ENCODE measurements at regions not wholly inside any gene's neighbourhood (a gene's known extent, or its start where the extent isn't known, plus 50 kb on each side); places are given as distances from the start of the nearest gene placed in this dataset.
"Not testable (repeated sequence)": the region's sequence is repeated elsewhere in the genome, so short reads cannot be mapped to it uniquely, and the experiment has no call there.

DNA sequence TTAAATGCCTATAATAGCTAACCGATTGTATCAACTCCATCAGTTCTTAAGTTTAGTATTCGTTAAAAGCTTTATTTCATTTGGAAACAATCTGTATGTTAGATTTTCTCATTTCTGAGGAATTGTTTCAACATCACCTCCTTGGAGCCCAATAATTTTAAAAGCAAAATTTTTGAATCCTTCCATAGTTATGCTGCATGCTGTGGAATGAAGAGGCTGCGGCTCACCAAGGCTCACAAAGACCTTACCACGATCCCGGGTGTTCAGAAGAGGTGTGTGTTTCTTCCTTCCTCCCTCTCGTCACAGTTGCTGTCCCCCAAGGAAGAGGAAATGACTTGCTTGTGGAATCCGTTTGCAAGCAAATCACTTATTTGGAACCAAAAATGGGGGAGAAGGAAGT, 143.8 kb downstream of the FGF1 start:
- DNase-seq (ENCODE audit: low read depth in 2 of 2, low spot score in 1 of 2): no peak

DNA sequence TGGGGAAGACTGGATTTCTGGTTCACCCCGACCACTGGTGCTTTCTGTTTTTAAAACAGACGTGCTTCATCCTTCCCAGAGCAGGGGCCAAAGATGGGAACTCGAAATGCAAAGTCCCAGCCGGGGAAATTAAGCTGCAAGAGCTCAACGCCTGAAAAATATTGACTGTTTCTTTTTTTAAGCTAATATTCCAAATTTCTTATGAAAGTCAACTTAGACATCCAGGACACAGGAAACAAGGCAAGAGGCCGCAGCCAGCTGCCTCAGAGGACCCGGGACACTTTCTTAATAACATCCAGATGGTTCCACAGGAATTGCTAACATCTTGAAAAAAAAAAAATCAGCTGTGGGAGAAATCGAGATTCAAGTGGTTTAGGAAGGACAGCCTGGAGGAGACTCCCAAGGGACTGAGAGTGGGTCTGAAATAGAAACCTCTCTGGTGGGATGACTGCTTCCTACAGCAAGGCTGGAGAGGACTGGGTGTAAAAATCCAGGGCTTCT, 144.9 kb downstream of the FGF1 start:
- DNase-seq (ENCODE audit: low read depth in 2 of 2, low spot score in 1 of 2): no peak

DNA sequence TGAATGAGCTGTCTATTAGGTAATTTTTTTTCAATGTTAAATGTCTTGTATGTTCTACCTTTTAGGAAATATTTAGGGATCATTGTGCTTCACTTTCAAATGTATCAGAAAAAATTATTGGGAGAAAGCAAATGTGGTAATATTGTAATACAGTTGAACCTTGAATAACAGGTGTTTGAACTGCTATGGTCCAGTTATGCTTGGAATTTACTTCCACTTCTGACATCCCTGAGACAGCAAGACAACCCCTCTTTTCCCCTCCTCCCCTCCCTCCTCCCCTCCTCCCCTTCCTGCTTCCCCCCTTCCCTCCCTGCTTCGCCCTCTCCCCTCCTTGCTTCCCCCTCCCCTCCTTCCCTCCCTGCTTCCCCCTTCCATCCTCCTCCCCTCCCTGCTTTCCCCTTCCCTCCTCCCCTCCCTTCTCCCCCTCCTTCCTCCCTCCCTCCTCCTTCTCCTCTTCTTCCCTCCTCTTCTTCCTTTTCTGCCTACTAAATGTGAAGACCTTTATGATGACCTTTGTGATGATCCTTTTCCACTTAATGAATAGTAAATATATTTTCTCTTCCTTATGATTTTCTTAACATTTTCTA, 146.6 kb downstream of the FGF1 start:
- DNase-seq (ENCODE audit: low read depth in 2 of 2, low spot score in 1 of 2): no peak

DNA sequence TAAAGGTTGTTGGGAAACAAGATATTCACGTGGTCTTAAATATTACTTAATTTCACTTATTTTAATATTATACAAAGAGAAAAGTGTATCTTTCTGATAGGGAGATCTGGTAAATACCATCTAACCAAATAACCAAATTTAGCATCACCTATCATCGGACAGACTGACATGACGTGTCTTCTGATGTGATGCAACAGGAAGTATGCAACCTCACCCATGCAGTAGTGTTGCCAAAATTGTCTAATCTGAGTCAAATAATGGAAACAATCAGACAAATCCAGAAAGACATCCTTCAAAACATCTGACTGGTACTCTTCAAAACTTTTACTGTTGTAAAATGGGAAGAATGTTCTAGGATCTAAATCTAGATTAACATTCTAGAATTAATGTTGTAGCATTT, 148.0 kb downstream of the FGF1 start:
- DNase-seq (ENCODE audit: low read depth in 2 of 2, low spot score in 1 of 2): no peak

DNA sequence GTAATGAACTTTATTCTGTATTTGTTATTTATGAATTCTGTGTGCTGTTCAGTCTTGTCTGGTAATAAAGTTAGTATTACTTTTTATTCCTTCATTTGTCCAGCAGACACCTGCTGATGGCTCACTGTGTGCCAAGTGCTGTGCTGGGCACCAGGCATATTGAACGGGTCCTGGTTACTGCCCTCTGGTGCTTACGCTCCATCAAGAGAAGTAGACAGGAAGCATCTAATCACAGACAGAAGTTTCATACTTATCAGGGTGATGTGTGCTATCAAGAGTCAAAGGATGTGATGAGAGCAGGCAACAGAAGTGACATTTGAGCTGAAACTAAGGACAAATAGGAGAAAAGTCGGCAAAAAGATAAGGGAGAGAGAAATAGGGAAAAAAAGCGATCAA, 153.1 kb downstream of the FGF1 start:
- no peak for DNase-seq (ENCODE audit: low read depth in 2 of 2, low spot score in 1 of 2)

DNA sequence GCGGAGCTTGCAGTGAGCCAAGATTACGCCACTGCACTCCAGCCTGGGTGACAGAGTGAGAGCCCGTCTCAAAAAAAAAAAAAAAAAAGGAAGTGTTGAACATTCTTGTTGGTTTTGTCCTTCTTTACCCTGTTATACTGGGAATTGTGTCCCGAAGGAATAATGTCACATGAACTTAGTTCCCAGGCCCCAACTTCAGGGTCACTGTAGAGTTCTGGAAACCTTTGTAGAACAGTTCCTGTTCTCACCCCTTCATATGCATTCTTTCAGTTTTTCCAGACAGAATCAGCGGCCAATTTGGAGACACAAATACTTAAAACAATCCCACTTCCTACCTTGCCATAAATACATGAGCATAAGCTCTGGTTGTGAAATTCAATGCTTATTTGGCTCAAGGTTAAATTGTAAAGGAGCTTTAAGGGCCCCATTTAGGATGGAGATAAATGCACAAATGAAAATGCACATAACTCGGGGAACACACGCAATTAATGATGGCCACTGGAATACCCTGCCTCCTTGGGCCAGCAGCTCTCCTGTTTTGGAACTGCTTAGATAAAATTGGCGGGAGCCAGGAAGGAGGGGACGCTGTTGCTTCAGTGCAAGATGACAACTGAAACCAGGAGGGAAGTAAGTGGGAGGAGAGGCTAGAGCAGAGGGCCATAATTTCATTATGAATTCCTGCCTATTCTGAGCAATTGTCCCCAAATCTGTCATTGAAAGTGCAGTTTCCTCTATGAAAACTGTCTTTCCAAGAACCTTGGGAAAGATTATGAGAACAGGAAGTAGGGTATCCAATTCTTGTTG, 153.7 kb downstream of the FGF1 start:
- DNase-seq (ENCODE audit: low read depth in 2 of 2, low spot score in 1 of 2): no peak

DNA sequence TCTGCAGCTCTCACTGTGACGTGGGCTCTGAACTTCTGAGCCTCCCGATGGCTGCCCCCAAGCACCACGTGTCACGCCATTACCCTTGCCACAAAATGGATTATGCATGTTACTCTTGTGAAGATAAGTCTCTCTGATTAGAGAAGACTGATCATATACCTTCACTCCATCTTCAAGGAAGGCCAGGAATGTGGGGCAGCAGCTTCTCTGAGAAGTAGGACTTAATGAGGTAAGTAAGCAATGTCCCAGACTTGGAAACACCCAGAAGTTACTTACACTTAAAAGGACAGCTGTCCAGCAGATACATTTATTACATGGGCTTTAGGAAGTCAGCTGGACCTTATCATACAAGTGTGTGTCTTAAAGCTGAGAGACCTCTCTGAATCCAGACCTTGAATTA, 155.0 kb downstream of the FGF1 start:
- DNase-seq (ENCODE audit: low read depth in 2 of 2, low spot score in 1 of 2): no peak

DNA sequence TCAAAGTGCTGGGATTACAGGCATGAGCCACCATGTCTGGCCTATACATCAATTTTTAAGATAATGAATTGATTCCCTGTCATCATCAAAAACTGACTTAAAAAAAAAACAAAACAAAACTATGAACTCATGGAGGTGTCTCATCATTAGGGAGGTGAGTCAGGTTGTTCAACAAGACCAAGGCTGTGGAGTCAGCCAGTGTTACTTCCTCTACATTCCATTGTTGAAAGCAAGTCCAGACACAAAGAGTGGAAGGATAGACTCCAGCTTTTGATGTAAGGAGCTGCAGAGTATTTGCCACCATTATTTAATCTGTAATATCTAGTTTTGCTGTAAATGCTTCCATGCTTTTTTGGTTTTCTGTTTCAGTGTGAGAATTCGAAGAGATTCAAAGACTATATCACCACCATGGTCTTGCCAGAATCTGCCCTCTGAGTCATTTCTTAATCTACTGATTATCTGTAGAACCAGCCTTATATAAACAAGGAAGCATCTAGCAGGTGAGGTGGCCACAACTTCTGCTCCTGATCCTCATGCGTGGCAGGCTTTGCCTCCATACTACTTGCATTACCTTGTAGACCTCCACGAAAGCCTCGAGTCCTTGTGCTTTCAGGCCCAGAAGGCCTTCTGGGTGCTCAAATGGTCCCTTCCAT, 156.1 kb downstream of the FGF1 start:
- no peak for DNase-seq (ENCODE audit: low read depth in 2 of 2, low spot score in 1 of 2)

DNA sequence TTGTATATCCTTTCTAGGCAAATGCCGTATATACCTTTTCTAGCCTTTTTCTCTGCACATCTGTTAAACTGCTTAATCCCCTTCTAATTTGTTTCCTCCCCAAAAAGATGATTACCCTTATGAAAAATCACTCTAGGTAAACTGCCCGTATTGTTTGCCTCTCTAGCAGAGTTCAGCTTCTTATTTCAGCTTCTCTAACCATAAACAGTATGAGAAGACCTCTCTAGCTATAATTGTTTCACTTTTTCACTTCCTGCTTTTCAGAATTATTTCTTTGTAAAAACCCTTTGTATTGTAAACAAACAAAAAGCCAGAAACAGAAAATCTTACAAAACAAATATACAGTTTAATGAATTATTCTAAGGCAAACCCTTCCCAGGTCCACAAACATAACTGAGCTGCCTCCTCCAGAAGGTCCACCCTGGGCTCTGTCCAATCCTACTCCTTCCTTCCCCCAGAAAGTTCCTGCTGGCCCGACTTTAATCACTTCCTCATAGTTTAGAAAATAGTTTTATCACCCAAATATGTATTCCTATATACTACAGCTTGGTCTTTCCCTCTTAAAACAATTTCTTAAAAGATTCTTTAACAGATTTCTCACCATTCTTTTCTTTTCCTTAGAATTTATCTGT, 158.1 kb downstream of the FGF1 start:
- DNase-seq (ENCODE audit: low read depth in 2 of 2, low spot score in 1 of 2): no peak

DNA sequence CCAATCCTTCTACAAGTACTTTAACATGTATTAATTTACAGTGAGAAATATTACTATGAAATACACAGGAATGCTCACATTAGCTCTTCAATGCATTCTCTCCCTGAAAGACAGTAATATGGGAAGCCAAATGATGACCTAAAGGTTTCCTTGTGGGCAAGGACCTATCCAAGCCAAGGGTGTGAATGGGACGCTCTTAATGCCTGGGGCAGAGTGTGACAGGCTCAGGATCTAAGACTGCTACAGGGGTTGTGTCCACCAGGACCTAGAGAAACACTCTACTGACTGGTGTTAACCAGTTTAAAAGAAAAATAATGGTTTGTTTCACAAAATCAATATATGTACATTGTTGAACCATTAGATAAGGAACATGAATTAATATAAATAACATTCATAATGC, 158.7 kb downstream of the FGF1 start:
- no peak for DNase-seq (ENCODE audit: low read depth in 2 of 2, low spot score in 1 of 2)

DNA sequence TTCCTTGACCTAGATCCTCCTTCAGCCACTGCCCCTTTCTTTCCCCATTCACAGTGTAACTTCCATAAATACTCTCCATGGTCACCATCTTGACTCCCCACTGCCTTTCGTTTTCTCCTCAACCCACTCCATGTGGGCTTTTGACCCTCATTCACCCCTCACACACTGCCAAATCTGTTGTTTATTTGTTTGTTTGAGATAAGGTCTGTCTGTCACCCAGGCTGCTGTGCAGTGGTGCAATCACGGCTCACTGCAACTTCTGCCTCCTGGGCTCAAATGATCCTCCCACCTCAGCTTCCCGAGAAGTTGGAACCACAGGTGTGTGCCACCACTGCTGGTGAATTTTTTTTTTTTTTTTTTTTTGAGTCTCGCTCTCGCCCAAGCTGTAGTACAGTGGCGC, 162.9 kb downstream of the FGF1 start:
- no peak for DNase-seq (ENCODE audit: low read depth in 2 of 2, low spot score in 1 of 2)

DNA sequence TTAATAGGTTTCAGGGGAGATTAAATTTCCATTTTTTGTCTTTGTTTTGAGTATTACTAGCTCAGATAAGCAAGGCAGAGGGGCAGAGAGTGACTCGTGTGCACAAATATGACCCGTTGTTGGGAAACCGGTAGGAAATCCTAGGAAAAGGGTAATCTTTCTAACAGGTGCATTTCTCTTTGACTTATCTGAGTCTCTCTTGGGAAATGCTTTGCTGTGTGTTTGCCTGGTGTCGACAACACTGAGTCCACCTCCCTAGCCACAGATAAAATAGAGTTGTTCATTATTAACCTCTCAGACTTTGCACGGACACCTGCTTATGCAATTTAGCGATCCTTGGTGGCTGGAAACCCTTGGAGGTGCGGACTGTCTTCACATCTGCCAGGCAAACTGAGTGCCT, 164.2 kb downstream of the FGF1 start:
- no peak for DNase-seq (ENCODE audit: low read depth in 2 of 2, low spot score in 1 of 2)

DNA sequence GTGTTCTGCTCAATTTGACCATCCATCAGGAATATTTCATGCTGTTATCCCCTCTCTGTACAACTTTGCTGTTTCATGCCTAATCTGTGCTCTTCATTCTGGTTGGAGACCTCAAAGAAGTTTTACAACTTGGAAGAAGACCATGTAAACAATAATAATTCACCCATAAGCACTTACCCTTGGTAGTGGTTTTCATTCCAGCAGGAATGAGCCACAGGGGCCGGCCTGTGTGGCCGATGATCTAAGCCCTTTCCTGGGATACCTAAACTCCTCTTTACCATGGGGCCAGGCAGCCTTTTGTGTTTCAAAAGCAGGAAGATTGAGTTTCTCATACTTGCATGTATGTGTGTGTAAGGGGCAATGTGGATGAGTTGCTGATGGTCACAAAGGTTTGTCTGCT, 165.0 kb downstream of the FGF1 start:
- no peak for DNase-seq (ENCODE audit: low read depth in 2 of 2, low spot score in 1 of 2)

DNA sequence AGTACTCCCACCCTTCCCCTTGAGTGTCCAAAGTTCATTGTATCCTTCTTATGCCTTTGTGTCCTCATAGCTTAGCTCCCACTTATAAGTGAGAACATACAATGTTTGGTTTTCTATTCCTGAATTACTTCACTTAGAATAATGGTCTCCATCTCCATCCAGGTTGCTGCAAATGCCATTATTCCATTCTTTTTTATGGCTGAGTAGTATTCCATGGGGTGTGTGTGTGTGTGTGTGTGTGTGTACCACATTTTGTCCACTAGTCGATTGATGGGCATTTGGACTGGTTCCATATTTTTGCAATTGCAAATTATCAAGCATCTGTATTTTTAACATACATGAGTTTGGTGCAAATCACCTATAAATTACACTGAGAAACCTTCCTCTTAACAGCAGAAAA, 166.0 kb downstream of the FGF1 start:
- DNase-seq (ENCODE audit: low read depth in 2 of 2, low spot score in 1 of 2): not testable (repeated sequence)

DNA sequence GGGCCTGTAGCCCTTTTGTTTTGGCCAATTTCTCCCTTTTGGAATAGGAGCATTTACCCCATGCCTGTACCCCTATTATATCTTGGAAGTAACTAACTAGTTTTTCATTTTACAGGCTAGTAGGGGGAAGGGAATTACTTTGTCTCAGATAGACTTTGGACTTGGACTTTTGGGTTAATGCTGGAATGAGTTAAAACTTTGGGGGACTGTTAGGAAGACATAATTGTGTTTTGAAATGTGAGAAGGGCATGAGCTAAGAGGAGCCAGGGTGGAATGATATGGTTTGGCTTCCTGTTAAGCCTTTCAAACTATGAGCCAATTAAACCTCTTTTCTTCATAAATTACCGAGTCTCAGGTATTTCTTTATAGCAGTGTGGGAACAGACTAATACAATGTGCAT, 168.1 kb downstream of the FGF1 start:
- DNase-seq (ENCODE audit: low read depth in 2 of 2, low spot score in 1 of 2): no peak

DNA sequence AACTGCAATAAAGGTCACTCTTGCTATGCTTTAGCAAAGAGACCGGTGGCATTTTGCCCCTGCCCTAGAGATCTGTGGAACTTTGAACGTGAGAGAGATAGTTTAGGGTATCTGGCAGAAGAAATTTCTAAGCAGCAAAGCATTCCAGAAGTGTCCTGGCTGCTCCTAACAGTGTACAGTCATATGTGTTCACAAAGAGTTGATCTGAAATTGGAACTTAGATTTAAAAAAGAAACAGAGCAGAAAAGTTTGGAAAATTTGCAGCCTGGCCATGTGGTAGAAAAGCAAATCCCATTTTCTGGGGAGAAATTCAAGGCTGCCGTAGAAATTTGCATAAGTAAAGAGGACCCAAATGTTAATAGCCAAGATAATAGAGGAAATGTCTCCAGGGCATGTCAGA, 169.2 kb downstream of the FGF1 start:
- DNase-seq (ENCODE audit: low read depth in 2 of 2, low spot score in 1 of 2): no peak

DNA sequence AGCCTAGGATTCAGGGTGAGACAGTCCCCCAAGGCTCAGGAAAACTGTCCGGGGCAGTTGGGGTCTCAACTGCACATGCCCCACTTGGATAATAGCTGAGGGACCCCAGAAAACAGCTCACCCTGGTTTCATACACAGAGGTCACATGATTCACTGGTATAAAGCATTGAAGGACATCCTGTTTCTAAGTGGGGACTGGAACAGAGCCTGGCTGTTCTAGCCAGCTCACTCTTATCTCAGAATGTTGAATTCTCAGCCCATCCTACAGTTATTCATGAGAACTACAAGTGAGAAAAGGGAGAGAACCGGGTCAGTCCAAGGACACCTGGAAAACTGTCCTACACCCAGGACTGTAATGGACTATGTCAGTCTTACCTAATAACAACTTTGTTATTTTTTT, 170.9 kb downstream of the FGF1 start:
- DNase-seq (ENCODE audit: low read depth in 2 of 2, low spot score in 1 of 2): no peak

DNA sequence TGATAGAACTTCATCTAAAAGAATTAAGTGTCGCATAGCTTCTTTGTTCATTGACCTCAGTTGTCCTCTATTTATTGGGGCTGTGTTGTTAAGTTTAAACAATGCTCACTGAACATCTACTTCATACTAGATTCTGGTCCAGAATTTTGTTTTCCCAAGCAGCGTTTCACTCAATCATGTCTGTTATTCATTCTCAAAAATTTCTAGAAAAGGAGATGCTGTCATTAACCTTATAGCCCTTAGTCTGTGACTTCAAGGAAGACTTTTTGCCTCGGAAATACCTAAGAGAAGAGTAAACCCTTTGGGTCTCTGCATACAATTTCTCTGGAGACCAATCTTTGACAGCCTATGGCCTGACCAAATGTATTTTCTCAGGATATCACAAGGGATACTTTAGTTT, 171.7 kb downstream of the FGF1 start:
- DNase-seq (ENCODE audit: low read depth in 2 of 2, low spot score in 1 of 2): no peak

DNA sequence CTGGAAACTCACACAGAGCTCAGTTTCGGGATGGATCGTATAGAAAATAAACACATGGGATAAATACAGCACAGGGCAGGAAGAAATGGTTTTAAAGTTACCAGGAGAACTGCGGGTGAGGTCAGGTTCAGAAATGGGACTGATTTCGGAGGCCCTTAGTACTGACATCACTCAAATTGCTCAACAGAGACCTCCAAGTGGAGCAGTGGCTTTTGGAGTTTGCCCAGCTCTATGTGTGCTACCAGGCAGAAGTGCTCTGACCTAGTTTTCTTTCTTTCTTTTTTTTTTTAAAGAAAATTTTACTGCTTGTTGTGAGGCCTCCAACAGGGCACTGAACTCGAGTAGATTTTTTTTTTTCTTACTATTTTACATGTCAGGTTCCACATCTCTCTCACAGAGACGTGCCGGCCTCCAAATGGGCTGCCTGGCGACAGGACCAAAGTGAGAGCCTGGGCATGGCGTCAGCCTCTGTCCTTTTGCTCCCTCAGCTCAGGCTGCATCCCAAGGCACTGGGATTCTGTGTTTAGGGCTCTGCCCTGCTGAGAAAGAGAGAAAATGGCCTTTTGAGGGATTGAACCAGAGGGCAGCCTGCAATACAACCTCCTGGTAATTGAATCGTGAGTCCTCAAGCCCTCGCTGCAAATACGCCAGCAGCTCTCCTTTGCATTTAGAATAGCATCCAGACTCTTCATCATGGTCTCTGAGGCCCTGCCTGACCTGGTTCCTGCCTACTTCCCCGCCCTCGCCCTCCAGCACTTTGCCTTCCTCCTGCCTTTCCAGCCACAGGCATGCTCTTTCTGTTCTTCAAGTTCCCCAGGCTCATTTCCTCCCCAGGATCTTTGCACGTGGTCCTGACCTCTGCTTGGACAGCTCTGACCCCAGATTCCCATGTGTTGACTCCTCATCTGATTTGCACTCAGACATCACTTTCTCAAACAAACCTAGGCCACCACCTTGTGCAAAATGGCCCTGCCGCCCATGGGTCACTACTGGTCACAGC, 173.5 kb downstream of the FGF1 start:
- no peak for DNase-seq (ENCODE audit: low read depth in 2 of 2, low spot score in 1 of 2)

DNA sequence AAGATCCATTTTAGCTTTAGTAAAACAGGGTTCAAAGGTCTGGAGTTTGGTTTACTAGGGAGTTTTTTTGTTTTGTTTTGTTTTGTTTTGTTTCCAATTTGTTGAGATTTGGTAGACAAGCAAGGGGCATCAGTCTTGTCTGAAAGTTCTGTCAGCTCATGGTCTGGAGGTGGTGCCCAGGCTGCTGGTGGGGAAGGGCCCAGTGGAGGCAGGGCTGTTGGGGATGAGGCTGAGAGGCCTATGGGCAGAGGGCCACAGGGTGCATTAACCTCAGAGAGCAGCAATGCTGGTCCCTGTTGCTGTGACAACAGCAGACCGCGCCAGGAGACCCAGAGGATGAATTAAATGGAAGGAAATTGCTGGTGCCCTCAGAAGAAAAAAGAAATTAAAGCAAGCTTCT, 174.5 kb downstream of the FGF1 start:
- no peak for DNase-seq (ENCODE audit: low read depth in 2 of 2, low spot score in 1 of 2)

DNA sequence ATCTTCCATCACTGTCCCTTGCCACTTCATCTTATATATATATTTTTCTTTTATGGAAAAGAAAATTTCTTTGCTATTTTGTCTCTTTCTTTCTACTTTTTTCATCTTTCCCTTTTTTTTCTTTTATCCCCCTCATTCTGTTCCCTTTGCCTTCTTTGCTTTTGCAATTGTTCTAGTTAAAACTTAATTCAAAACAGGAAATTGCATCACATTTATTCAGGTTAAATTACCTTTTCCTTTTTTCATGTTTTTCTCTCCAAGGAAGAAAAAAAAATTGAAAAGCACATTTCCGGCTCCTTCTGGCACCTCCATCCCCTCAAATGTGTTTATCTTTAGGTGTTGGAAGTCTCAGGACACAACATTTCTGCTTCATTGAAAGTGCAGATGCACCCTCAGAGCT, 176.9 kb downstream of the FGF1 start:
- DNase-seq (ENCODE audit: low read depth in 2 of 2, low spot score in 1 of 2): no peak
